Right atrium auricular region (tissue), 2 donors: ENCODE measurements at regions not wholly inside any gene's neighbourhood (a gene's known extent, or its start where the extent isn't known, plus 50 kb on each side); places are given as distances from the start of the nearest gene placed in this dataset.

Source experiments
- DNase-seq: peaks from one replicate; pipeline ENCODE4 v3.0.0-alpha.2; 2019; ENCODE audit warnings: low spot score
- H3K27ac ChIP-seq, 2 donors: fragments of 200-600 bp; sonication (generic); 1 replicate in 1 of 2; 2 replicates in 1 of 2; pipeline ENCODE4 v1.5.1; 2016 to 2019
- H3K27me3 ChIP-seq, 2 donors: fragments of 200-600 bp; sonication (generic); one replicate each; pipeline versions ENCODE4 v1.5.1 to v1.6.0; 2017 to 2019
- H3K36me3 ChIP-seq: fragments of 200-600 bp; sonication (generic); one replicate; pipeline ENCODE4 v1.5.1; 2016
- H3K4me1 ChIP-seq, 2 donors: fragments of 200-600 bp; sonication (generic); one replicate each; pipeline versions ENCODE4 v1.5.1 to v1.6.0; 2017 to 2019
- H3K4me3 ChIP-seq, 2 donors: fragments of 200-600 bp; sonication (generic); 1 replicate in 1 of 2; 2 replicates in 1 of 2; pipeline ENCODE4 v1.5.1; 2017 to 2019; ENCODE audit warnings: mild to moderate bottlenecking in 1 of 2, moderate library complexity in 1 of 2
- H3K9me3 ChIP-seq, 2 donors: fragments of 200-600 bp; sonication (generic); one replicate each; pipeline ENCODE4 v1.5.1; 2019
- TF ChIP-seq, protein P1 (sequence below), 2 donors: fragments of 200-600 bp; sonication (generic); IDR thresholded peaks; one replicate each; pipeline ENCODE4 v1.5.1; 2019; ENCODE audit warnings: antibody characterized with exemption in 2 of 2

- no peaks in the 10 kb centered on the region for H3K4me1 ChIP-seq
- DNase-seq: no peak
- TF ChIP-seq, protein P1, sequence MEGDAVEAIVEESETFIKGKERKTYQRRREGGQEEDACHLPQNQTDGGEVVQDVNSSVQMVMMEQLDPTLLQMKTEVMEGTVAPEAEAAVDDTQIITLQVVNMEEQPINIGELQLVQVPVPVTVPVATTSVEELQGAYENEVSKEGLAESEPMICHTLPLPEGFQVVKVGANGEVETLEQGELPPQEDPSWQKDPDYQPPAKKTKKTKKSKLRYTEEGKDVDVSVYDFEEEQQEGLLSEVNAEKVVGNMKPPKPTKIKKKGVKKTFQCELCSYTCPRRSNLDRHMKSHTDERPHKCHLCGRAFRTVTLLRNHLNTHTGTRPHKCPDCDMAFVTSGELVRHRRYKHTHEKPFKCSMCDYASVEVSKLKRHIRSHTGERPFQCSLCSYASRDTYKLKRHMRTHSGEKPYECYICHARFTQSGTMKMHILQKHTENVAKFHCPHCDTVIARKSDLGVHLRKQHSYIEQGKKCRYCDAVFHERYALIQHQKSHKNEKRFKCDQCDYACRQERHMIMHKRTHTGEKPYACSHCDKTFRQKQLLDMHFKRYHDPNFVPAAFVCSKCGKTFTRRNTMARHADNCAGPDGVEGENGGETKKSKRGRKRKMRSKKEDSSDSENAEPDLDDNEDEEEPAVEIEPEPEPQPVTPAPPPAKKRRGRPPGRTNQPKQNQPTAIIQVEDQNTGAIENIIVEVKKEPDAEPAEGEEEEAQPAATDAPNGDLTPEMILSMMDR (IDR thresholded peaks at IDR 0.05): no peak
- no peak overlapping the region for H3K27ac ChIP-seq
- no peak overlapping the region for H3K4me3 ChIP-seq
- H3K27me3 ChIP-seq: no peaks in the 10 kb centered on the region
- no peaks in the 10 kb centered on the region for H3K9me3 ChIP-seq
- no peaks in the 10 kb centered on the region for H3K36me3 ChIP-seq
Measured at GRCh38 chr16:62665269-62665668, 629.0 kb upstream of the CDH8 start.

- TF ChIP-seq, protein P1 (IDR thresholded peaks at IDR 0.05): no peak
- Histone ChIP-seq H3K4me1 (no peaks in the 10 kb centered on the region), H3K27me3 (no peaks in the 10 kb centered on the region), H3K4me3 (no peak overlapping the region), H3K36me3 (no peaks in the 10 kb centered on the region), H3K9me3 (no peaks in the 10 kb centered on the region), H3K27ac (no peak overlapping the region)
- no peak for DNase-seq
Measured at GRCh38 chr16:62664566-62664965, 628.3 kb upstream of the CDH8 start.

DNA sequence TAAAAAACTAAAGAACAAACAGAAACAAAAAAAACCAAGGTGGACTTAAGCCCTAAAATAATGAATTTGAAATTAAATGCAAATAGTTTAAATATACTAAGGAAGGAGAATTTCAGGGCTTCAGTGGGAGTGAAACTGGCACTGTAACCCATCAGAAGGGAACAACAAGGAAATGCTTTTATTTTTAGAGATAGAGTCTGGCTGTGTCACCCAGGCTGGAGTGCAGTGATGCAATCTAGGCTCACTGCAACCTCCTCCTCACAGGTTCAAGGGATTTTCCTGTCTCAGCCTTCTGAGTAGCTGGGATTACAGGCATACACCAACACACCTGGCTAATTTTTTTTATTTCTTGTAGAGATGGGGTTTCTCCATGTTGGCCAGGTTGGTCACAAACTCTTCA, 625.2 kb upstream of the CDH8 start:
- TF ChIP-seq, protein P1 (IDR thresholded peaks at IDR 0.05): no peak
- Histone ChIP-seq H3K4me1 (no peaks in the 10 kb centered on the region), H3K9me3 (no peaks in the 10 kb centered on the region), H3K36me3 (no peaks in the 10 kb centered on the region), H3K4me3 (no peak overlapping the region), H3K27me3 (no peaks in the 10 kb centered on the region), H3K27ac (no peak overlapping the region)
- DNase-seq: no peak

DNA sequence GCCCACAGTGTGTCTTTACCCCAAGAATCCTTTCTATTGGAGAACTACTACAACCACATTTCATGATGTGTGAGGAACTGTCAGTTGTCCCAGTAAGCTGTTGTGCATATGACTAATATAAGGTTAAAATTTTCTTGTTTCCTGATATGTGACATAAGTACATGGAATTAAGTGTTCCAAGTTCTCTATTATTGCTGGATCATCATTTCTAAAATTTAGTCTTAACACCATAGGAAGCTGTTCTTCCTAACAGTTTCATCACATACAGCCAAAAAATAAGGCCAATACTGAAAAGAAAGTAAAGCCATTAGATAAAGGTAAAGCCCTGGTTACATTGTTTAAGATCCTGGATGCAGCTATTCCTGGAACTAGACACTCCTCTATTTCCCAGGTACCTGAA, 620.9 kb upstream of the CDH8 start:
- DNase-seq: no peak
- no peaks in the 10 kb centered on the region for H3K27me3 ChIP-seq

GRCh38 chr16:62652441-62653120, 616.3 kb upstream of the CDH8 start:
- no peak for DNase-seq
- TF ChIP-seq, protein P1 (IDR thresholded peaks at IDR 0.05): no peak
- no peaks in the 10 kb centered on the region for H3K36me3 ChIP-seq
- H3K9me3 ChIP-seq: peaks cover 0 to 3% of the 10 kb centered on the region in 2 donors
- H3K27ac ChIP-seq: no peak overlapping the region
- H3K27me3 ChIP-seq: no peaks in the 10 kb centered on the region
- no peaks in the 10 kb centered on the region for H3K4me1 ChIP-seq
- H3K4me3 ChIP-seq: no peak overlapping the region

More for the DNA sequence above, 620.9 kb upstream of the CDH8 start:
- Histone ChIP-seq H3K4me1 (no peaks in the 10 kb centered on the region), H3K36me3 (no peaks in the 10 kb centered on the region), H3K4me3 (no peak overlapping the region), H3K9me3 (no peaks in the 10 kb centered on the region), H3K27ac (no peak overlapping the region)
- TF ChIP-seq, protein P1 (IDR thresholded peaks at IDR 0.05): no peak

DNA sequence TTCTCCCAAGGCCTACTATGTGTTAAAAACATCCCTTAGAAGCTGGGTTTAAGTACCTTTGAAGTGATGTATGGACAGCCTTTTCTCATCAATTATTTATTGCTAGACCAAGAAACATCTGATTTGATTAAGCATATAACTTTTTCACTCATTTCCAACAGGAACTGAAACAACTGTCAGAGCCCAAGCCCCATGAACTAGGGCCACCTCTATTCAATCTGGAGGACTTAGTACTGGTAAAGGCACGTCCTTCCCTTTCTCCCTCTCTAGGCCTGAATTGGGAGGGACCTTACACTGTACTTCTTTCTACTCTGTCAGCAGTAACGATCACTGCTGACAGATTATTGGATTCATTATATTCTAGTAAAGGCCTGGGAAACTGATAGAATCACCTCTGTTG, 612.0 kb upstream of the CDH8 start:
- TF ChIP-seq, protein P1 (IDR thresholded peaks at IDR 0.05): no peak
- peaks cover 0 to 29% of the 10 kb centered on the region in 2 donors for H3K9me3 ChIP-seq

More for the DNA sequence above, 612.0 kb upstream of the CDH8 start:
- no peak for DNase-seq
- H3K4me1 ChIP-seq: no peaks in the 10 kb centered on the region
- no peaks in the 10 kb centered on the region for H3K36me3 ChIP-seq
- no peak overlapping the region for H3K4me3 ChIP-seq
- H3K27ac ChIP-seq: no peak overlapping the region
- H3K27me3 ChIP-seq: no peaks in the 10 kb centered on the region
